ENCODE measurements at regions not wholly inside any gene's neighbourhood (a gene's known extent, or its start where the extent isn't known, plus 50 kb on each side); places are given as distances from the start of the nearest gene placed in this dataset.

GRCh38 chr4:161101881-161102280, 1061.9 kb downstream of the FSTL5 start:
- no peak for FAIRE-seq

GRCh38 chr4:161097821-161098220, 1066.0 kb downstream of the FSTL5 start:
- no peak for FAIRE-seq

GRCh38 chr4:161061046-161061445, 1102.8 kb downstream of the FSTL5 start:
- FAIRE-seq = no peak

Data from G401.6 (cell line).